ENCODE measurements at regions not wholly inside any gene's neighbourhood (a gene's known extent, or its start where the extent isn't known, plus 50 kb on each side); places are given as distances from the start of the nearest gene placed in this dataset.

GRCh38 chr14:22011253-22011642, 337.6 kb upstream of the OR4E1 start:
- no peak for DNase-seq

- no peak for DNase-seq
Measured at GRCh38 chr14:22010545-22011252, 337.1 kb upstream of the OR4E1 start.

GRCh38 chr14:22008766-22009165, 335.1 kb upstream of the OR4E1 start:
- DNase-seq, result no peak

- DNase-seq, result no peak
Measured at GRCh38 chr14:22007784-22008412, 334.3 kb upstream of the OR4E1 start.

GRCh38 chr14:22007363-22007762, 333.7 kb upstream of the OR4E1 start:
- no peak for DNase-seq

- DNase-seq, result no peak
Measured at GRCh38 chr14:22003461-22003860, 329.8 kb upstream of the OR4E1 start.

GRCh38 chr14:22002860-22003284, 329.3 kb upstream of the OR4E1 start:
- DNase-seq, result no peak

- DNase-seq, result no peak
Measured at GRCh38 chr14:21999402-21999801, 325.8 kb upstream of the OR4E1 start.

- DNase-seq, result no peak
Measured at GRCh38 chr14:21997300-21997699, 323.7 kb upstream of the OR4E1 start.

GRCh38 chr14:21995332-21995731, 321.7 kb upstream of the OR4E1 start:
- no peak for DNase-seq

- DNase-seq, result no peak
Measured at GRCh38 chr14:21993837-21994236, 320.2 kb upstream of the OR4E1 start.

- no peak for DNase-seq
Measured at GRCh38 chr14:21993070-21993469, 319.5 kb upstream of the OR4E1 start.

- DNase-seq, result no peak
Measured at GRCh38 chr14:21991130-21991529, 317.5 kb upstream of the OR4E1 start.

GRCh38 chr14:21990116-21990515, 316.5 kb upstream of the OR4E1 start:
- DNase-seq, result no peak

GRCh38 chr14:21989090-21989489, 315.5 kb upstream of the OR4E1 start:
- no peak for DNase-seq

- no peak for DNase-seq
Measured at GRCh38 chr14:21988413-21988812, 314.8 kb upstream of the OR4E1 start.

- DNase-seq, result no peak
Measured at GRCh38 chr14:21987937-21988336, 314.3 kb upstream of the OR4E1 start.

- no peak for DNase-seq
Measured at GRCh38 chr14:21985081-21985480, 311.5 kb upstream of the OR4E1 start.

- DNase-seq, result no peak
Measured at GRCh38 chr14:21978999-21979314, 305.3 kb upstream of the OR4E1 start.

GRCh38 chr14:21978184-21978998, 304.8 kb upstream of the OR4E1 start:
- DNase-seq, result no peak

- DNase-seq, result no peak
Measured at GRCh38 chr14:21974741-21975140, 301.1 kb upstream of the OR4E1 start.

- DNase-seq, result no peak
Measured at GRCh38 chr14:21965042-21965441, 291.4 kb upstream of the OR4E1 start.

GRCh38 chr14:21964180-21964579, 290.6 kb upstream of the OR4E1 start:
- no peak for DNase-seq

- no peak for DNase-seq
Measured at GRCh38 chr14:21960636-21961035, 287.0 kb upstream of the OR4E1 start.

Data from NCI-H187 (cell line).